Ishikawa (cell line): ENCODE measurements at regions not wholly inside any gene's neighbourhood (a gene's known extent, or its start where the extent isn't known, plus 50 kb on each side); places are given as distances from the start of the nearest gene placed in this dataset.

ENCODE experiments used
- CEBPB ChIP-seq: IDR thresholded peaks from 2 replicates; pipeline ENCODE4 v1.6.1; 2012
- CREB1 ChIP-seq: IDR thresholded peaks from 2 replicates; pipeline ENCODE4 v1.6.1; 2012; ENCODE audit warnings: low read depth
- EGR1 ChIP-seq: IDR thresholded peaks from 2 replicates; pipeline ENCODE4 v1.6.1; 2012
- EP300 ChIP-seq: IDR thresholded peaks from 2 replicates; pipeline ENCODE4 v1.6.1; 2012; ENCODE audit warnings: borderline replicate concordance
- FOXM1 ChIP-seq: IDR thresholded peaks from 2 replicates; pipeline ENCODE4 v1.6.1; 2012; ENCODE audit warnings: low read depth, borderline replicate concordance
- NFIC ChIP-seq: IDR thresholded peaks from 2 replicates; pipeline ENCODE4 v1.6.1; 2012
- RAD21 ChIP-seq: IDR thresholded peaks from 2 replicates; pipeline ENCODE4 v1.6.1; 2012; ENCODE audit warnings: low read depth
- TAF1 ChIP-seq: IDR thresholded peaks from 2 replicates; pipeline ENCODE4 v1.6.1; 2012; ENCODE audit warnings: low read depth, mild to moderate bottlenecking
- TCF12 ChIP-seq: IDR thresholded peaks from 2 replicates; pipeline ENCODE4 v1.6.1; 2012; ENCODE audit warnings: low read depth
- TEAD4 ChIP-seq: IDR thresholded peaks from 2 replicates; pipeline ENCODE4 v1.6.1; 2012
- YY1 ChIP-seq: IDR thresholded peaks from 2 replicates; pipeline ENCODE4 v1.6.1; 2012; ENCODE audit warnings: low read depth
- ZBTB7A ChIP-seq: IDR thresholded peaks from 2 replicates; pipeline ENCODE4 v1.6.1; 2012; ENCODE audit warnings: low read depth
- TF ChIP-seq, protein P1 (sequence below): IDR thresholded peaks from 2 replicates; pipeline ENCODE4 v1.6.1; 2012
- TF ChIP-seq, protein P2 (sequence below): IDR thresholded peaks from 2 replicates; pipeline ENCODE4 v1.6.1; 2012; ENCODE audit warnings: low read depth, mild to moderate bottlenecking
- TF ChIP-seq, protein P3 (sequence below): IDR thresholded peaks from 2 replicates; pipeline ENCODE4 v1.6.1; 2012

DNA sequence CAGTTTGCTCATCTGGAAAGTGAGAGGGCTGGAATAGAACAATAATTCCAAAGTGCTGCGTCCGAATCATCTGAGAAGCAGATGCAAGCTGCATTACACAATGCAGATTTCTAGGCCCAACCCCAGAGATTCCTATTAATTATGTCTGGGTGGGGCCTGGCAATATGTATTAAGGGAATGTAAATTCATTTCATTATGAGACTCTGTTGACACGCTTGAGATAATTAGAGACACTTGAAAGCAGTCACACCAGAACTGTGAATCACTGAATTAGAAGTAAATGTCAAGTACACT lies 54.7 kb upstream of the HK2 start:
- TF ChIP-seq NFIC (no peak), EGR1 (no peak), TAF1 (no peak), CEBPB (no peak), CREB1 (no peak), EP300 (no peak), FOXM1 (no peak), YY1 (no peak), RAD21 (no peak), TEAD4 (no peak), ZBTB7A (no peak), TCF12 (no peak)
- TF ChIP-seq, protein P1, sequence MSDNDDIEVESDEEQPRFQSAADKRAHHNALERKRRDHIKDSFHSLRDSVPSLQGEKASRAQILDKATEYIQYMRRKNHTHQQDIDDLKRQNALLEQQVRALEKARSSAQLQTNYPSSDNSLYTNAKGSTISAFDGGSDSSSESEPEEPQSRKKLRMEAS = no peak
- TF ChIP-seq, protein P2, sequence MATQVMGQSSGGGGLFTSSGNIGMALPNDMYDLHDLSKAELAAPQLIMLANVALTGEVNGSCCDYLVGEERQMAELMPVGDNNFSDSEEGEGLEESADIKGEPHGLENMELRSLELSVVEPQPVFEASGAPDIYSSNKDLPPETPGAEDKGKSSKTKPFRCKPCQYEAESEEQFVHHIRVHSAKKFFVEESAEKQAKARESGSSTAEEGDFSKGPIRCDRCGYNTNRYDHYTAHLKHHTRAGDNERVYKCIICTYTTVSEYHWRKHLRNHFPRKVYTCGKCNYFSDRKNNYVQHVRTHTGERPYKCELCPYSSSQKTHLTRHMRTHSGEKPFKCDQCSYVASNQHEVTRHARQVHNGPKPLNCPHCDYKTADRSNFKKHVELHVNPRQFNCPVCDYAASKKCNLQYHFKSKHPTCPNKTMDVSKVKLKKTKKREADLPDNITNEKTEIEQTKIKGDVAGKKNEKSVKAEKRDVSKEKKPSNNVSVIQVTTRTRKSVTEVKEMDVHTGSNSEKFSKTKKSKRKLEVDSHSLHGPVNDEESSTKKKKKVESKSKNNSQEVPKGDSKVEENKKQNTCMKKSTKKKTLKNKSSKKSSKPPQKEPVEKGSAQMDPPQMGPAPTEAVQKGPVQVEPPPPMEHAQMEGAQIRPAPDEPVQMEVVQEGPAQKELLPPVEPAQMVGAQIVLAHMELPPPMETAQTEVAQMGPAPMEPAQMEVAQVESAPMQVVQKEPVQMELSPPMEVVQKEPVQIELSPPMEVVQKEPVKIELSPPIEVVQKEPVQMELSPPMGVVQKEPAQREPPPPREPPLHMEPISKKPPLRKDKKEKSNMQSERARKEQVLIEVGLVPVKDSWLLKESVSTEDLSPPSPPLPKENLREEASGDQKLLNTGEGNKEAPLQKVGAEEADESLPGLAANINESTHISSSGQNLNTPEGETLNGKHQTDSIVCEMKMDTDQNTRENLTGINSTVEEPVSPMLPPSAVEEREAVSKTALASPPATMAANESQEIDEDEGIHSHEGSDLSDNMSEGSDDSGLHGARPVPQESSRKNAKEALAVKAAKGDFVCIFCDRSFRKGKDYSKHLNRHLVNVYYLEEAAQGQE = no peak
- TF ChIP-seq, protein P3, sequence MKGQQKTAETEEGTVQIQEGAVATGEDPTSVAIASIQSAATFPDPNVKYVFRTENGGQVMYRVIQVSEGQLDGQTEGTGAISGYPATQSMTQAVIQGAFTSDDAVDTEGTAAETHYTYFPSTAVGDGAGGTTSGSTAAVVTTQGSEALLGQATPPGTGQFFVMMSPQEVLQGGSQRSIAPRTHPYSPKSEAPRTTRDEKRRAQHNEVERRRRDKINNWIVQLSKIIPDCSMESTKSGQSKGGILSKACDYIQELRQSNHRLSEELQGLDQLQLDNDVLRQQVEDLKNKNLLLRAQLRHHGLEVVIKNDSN = no peak

DNA sequence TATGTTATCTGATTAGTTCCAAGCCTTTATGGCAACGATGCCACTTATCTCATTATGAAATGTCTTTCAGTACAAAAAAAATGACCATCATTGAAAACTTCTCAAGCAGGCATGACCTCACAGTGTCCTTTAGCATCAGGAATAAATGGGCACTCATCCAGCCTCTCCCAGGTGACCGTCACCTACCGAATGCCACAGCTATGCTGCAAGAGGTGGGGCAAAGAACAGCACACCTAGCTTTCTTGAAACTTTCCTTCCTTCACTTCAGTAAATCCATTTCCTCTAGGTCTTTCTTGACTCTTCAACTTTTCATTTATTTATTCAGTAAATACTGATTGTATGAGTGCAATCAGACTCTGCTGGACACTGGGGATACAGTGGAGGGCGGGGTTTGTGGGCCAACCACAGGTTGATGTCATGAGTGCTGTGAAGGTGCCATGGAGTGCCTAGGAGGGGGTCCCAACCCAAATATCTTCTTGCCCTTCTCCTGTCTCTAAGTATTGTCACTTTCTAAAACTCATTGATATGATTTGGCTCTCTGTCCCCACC lies 54.3 kb upstream of the HK2 start:
- TF ChIP-seq, protein P2 = no peak
- no peak for TF ChIP-seq EP300
- no peak for TF ChIP-seq CREB1
- no peak for TF ChIP-seq TCF12
- no peak for TF ChIP-seq TAF1
- TF ChIP-seq RAD21 = no peak
- TF ChIP-seq FOXM1 = no peak
- TF ChIP-seq CEBPB = no peak
- TF ChIP-seq ZBTB7A = no peak
- no peak for TF ChIP-seq TEAD4
- TF ChIP-seq, protein P3 = no peak
- TF ChIP-seq, protein P1 = no peak
- TF ChIP-seq NFIC = no peak
- no peak for TF ChIP-seq YY1
- TF ChIP-seq EGR1 = no peak
